RKO (cell line): ENCODE measurements at regions not wholly inside any gene's neighbourhood (a gene's known extent, or its start where the extent isn't known, plus 50 kb on each side); places are given as distances from the start of the nearest gene placed in this dataset.

Source experiments
- DNase-seq: peaks from one replicate; pipeline ENCODE4 v3.0.0-alpha.2; 2016; ENCODE audit warnings: low spot score

- no peak for DNase-seq
Measured at GRCh38 chr3:187902041-187902471, 156.8 kb upstream of the BCL6 start.

- DNase-seq, result no peak
Measured at GRCh38 chr3:187902936-187903335, 157.7 kb upstream of the BCL6 start.

DNA sequence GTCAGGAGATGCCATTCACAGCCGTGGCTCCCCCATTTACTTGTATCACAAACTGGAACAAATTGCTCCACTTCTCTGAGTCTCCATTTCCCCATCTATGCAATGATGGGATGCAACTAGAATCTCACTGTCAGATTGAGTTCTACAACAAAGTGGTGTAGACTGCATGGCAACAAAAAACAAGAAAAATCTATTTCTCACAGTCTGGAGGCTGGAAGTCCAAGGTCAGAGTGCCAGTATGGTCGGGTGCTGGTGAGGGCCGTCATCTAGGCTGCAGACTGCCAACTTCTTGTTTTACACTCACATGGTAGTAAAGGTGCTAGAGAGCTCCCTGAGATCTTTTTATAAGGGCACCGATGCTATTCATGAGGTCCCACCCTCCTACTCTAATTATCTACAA, 158.4 kb upstream of the BCL6 start:
- DNase-seq, result no peak

DNA sequence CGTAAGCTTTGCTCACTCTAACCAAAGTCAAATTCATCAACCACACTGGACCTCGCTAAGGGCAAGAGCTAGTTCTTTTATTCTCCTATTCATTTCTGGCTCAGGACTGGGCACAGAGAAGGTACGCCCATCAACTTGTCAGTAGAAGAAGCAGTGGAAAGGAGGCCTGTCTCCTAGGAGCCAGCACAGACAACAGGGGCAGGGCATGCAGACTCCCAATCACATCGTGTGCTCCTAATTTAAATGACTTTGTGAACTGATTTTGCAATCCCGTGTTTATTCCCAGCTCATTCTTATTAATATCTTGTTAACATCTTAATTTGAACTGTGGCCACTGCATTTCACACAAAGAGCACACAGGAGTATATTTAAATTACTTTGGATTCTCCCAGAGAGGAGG, 161.1 kb upstream of the BCL6 start:
- no peak for DNase-seq

DNA sequence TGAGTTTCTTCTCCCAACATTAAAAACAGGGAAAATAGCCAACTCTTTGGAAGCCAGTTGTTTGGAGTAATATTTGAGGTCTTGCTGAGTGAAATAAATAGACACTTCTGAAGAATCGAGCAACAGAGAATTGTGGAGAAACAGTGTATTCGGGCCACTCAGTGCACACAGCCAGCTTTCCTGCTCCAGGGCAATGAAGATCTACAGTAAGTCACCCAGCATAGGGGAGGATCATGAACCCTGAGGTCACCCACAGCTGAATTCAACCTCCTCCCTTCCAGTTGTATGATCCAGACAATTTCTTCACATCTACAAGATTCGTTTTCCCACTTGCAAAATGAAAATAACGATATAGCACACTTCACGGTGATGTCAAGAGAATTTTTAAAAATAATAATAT, 161.7 kb upstream of the BCL6 start:
- no peak for DNase-seq

- no peak for DNase-seq
Measured at GRCh38 chr3:187909866-187910265, 164.6 kb upstream of the BCL6 start.

DNA sequence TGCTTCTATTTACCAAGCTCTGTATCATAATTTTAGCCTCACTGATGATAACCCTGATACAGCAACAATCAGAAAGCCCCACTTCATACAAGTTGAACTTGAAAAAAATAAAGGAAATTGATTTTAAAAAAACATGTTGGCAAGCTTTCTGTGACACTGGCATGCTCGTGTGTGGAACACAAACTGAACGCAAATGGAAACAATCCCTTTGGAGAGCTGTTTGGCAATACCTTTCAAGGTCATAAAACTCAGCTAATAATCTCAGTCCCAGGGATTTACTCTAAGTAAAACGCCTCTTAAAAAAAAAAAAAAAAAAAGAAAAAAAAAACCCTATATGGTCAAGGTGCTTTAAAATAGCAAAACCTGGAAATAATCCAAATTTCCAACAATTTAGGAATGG, 166.7 kb upstream of the BCL6 start:
- no peak for DNase-seq

DNA sequence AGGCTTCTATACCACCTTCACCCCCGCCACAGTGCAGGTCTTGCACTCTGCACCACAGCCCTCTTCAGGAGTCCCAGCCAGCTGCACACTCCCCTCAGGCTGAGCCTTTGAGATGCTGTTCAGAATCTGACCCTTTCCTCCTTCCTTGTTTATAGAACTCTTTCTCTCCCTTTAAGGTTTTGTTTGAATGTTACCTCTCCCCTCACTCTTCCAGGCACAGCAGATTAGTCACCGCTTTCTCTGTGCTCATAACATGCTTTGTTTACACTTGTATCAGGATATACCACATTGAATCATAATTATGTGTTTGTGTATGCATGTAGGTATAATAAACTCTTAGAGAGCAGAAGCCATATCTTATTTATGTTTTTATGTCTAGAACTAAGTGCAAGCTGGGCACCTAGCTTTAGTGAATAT, 168.4 kb upstream of the BCL6 start:
- no peak for DNase-seq

- DNase-seq, result no peak
Measured at GRCh38 chr3:187914231-187914630, 169.0 kb upstream of the BCL6 start.

DNA sequence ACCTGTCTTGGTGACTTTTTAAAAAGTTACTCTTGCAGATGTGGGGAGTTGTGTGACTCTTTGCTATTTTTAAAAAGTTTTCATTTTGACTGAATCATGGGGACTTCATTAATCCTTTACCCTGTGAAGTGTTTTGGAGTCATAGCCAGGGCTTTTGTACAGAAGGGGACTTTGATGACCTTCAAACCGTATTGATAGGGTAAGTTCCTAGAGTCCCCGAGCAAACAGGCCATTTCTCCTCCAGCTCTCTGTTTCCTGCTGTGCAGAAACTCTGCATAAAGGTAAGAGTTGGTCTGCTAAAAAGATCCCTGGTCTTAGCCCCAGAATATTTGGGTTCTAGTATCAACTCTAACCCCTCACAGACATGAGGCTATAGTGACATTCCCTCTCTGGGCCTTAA, 170.8 kb upstream of the BCL6 start:
- DNase-seq, result no peak

- no peak for DNase-seq
Measured at GRCh38 chr3:187918081-187918644, 172.9 kb upstream of the BCL6 start.

GRCh38 chr3:187919048-187919447, 173.8 kb upstream of the BCL6 start:
- no peak for DNase-seq

GRCh38 chr3:187919544-187919943, 174.3 kb upstream of the BCL6 start:
- no peak for DNase-seq

GRCh38 chr3:187920030-187920429, 174.8 kb upstream of the BCL6 start:
- no peak for DNase-seq

- DNase-seq, result no peak
Measured at GRCh38 chr3:187920913-187921312, 175.6 kb upstream of the BCL6 start.

GRCh38 chr3:187921391-187922074, 176.3 kb upstream of the BCL6 start:
- no peak for DNase-seq

GRCh38 chr3:187922704-187923416, 177.6 kb upstream of the BCL6 start:
- DNase-seq, result no peak

- no peak for DNase-seq
Measured at GRCh38 chr3:187924651-187925050, 179.4 kb upstream of the BCL6 start.

GRCh38 chr3:187925326-187925725, 180.1 kb upstream of the BCL6 start:
- no peak for DNase-seq

GRCh38 chr3:187926620-187927019, 181.4 kb upstream of the BCL6 start:
- DNase-seq, result no peak

DNA sequence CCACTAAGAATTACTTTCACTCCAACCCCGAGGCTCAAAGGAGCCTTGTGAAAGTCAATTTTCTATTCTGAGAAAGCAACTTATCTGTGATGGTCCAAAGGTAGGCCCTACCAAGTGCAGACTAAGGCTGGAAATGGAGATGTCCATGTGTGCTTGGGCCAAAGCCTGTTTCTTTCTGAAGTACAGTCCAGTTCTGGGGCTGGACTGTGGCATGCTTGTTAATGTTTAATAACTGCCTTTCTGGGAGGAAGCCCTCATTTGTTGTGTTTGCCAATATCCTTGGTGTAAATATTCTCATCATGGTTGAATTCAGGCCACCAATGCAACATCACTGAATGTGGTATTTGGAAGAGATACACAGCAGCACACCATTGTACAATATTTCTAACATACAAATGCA, 182.3 kb upstream of the BCL6 start:
- no peak for DNase-seq

GRCh38 chr3:187929112-187929816, 184.0 kb upstream of the BCL6 start:
- DNase-seq, result no peak

DNA sequence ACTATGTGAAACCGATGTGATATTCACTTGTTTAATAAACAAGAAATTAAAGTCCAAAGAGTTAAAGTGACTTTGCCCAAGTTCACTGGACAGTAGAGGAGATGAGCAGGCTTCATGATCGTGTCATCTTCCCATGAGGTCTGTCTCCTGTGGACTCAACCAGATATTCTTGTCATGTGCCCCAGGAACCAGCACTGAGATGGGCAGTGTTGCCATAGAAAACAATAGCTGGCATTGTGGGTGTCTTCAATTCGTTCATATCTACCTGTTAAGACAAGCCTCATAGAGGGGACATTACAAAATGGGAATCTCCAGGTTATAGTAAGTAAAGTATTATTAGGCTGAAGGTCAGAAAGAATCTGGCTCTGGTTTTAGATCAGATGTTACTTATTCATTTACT, 184.8 kb upstream of the BCL6 start:
- DNase-seq, result no peak
